ENCODE measurements at regions not wholly inside any gene's neighbourhood (a gene's known extent, or its start where the extent isn't known, plus 50 kb on each side); places are given as distances from the start of the nearest gene placed in this dataset.

- Histone ChIP-seq H3K27me3 (no peaks in the 10 kb centered on the region), H3K4me1 (ENCODE audit: insufficient read depth) (no peaks in the 10 kb centered on the region), H3K4me3 (no peak overlapping the region), H3K9me3 (ENCODE audit: low read depth) (no peaks in the 10 kb centered on the region), H3K79me2 (no peaks in the 10 kb centered on the region), H4K20me1 (ENCODE audit: insufficient read depth, poor library complexity, severe bottlenecking) (no peaks in the 10 kb centered on the region), H3K27ac (no peak overlapping the region), H3K36me3 (replicated peaks; ENCODE audit: insufficient read depth, low read depth) (no peaks in the 10 kb centered on the region), H3K4me2 (no peak overlapping the region), H2AFZ (no peak overlapping the region), H3K9me2 (replicated peaks; ENCODE audit: insufficient read depth) (no peaks in the 10 kb centered on the region)
- no peak for DNase-seq (ENCODE audit: low spot score)
- TF ChIP-seq EZH2phosphoT487 (IDR thresholded peaks at IDR 0.05; ENCODE audit: low read depth, severe bottlenecking, unreplicated experiment): no peak
- TF ChIP-seq EZH2 (IDR thresholded peaks at IDR 0.05; ENCODE audit: borderline replicate concordance): no peak
- no peak for TF ChIP-seq CTCF (IDR thresholded peaks at IDR 0.05; ENCODE audit: poor library complexity)
- WGBS (ENCODE audit: low lambda C conversion rate, missing lambda C conversion rate): 100% methylated on average over 1 of the region's 1 CpG
Measured at GRCh38 chr2:216967889-216968288, 108.0 kb upstream of the TNP1 start.

DNA sequence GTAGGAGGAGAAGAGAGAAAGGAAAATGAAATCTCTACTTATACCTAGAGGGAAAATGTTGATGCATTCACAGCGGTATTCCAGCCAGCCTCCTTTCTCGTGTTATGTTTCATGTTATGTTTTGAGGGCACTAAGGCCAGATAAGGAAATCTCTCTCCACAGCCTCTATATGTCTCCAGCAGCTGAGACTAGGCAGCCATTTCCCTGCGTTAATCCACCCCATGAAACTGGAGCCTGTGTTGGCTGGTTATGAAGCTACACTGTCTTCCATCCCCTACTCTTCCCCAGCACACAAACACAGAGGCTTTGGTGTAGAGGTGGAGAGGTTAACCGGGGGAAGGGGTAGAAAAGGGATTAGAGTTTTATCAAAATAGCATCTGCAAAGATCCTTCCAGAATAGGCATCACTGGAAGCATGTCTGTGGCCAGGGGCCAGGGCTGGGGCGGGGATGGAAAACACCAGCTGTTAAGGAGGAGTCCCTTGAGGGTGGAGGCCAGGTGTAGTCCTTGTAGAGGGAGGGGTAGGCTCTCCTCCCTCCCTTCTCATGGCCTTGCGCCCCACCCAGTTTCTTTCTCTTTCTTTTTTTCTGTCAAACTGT is 100.9 kb upstream of the TNP1 start:
- H2AFZ ChIP-seq: peak overlapping the region; percentile 7
- H3K4me3 ChIP-seq: no peak overlapping the region
- no peaks in the 10 kb centered on the region for H3K4me1 ChIP-seq (ENCODE audit: insufficient read depth)
- no peaks in the 10 kb centered on the region for H3K27me3 ChIP-seq
- 53% methylated on average over 6 of the region's 6 CpGs for WGBS (ENCODE audit: low lambda C conversion rate, missing lambda C conversion rate)
- TF ChIP-seq EZH2 (IDR thresholded peaks at IDR 0.05; ENCODE audit: borderline replicate concordance) (no peak), EZH2phosphoT487 (IDR thresholded peaks at IDR 0.05; ENCODE audit: low read depth, severe bottlenecking, unreplicated experiment) (no peak), CTCF (IDR thresholded peaks at IDR 0.05; ENCODE audit: poor library complexity) (no peak)
- no peaks in the 10 kb centered on the region for H3K36me3 ChIP-seq (replicated peaks; ENCODE audit: insufficient read depth, low read depth)
- no peak overlapping the region for H3K4me2 ChIP-seq
- DNase-seq (ENCODE audit: low spot score): no peak
- H3K79me2 ChIP-seq: no peaks in the 10 kb centered on the region
- H3K27ac ChIP-seq: no peak overlapping the region
- H4K20me1 ChIP-seq (ENCODE audit: insufficient read depth, poor library complexity, severe bottlenecking): no peaks in the 10 kb centered on the region
- no peaks in the 10 kb centered on the region for H3K9me2 ChIP-seq (replicated peaks; ENCODE audit: insufficient read depth)
- no peaks in the 10 kb centered on the region for H3K9me3 ChIP-seq (ENCODE audit: low read depth)

DNA sequence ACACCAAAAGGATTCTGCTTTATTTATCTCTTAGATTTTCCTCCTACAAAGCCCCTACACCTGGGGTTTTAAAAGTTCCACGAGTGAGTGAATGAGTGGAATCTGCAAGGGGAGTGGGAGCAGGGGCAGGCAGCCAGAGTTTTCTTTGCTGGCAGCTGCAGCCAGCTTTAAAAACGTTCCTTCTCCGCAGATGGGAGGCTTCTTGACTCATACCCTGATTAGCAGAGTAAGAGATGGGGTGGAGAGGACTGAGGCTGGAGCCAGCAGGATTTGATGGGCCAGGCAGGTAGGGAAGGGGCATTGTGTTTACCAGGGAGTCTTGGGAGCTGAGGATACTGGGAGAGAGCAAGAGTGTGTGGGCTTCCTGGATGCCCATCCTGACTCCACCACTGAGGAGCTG is 99.6 kb upstream of the TNP1 start:
- Histone ChIP-seq H3K4me3 (no peak overlapping the region), H3K9me3 (ENCODE audit: low read depth) (no peaks in the 10 kb centered on the region), H3K4me2 (no peak overlapping the region), H3K27ac (no peak overlapping the region), H3K9me2 (replicated peaks; ENCODE audit: insufficient read depth) (no peaks in the 10 kb centered on the region), H4K20me1 (ENCODE audit: insufficient read depth, poor library complexity, severe bottlenecking) (no peaks in the 10 kb centered on the region), H3K36me3 (replicated peaks; ENCODE audit: insufficient read depth, low read depth) (no peaks in the 10 kb centered on the region), H3K4me1 (ENCODE audit: insufficient read depth) (no peaks in the 10 kb centered on the region), H3K27me3 (no peaks in the 10 kb centered on the region), H3K79me2 (no peaks in the 10 kb centered on the region), H2AFZ (no peak overlapping the region)
- TF ChIP-seq EZH2 (IDR thresholded peaks at IDR 0.05; ENCODE audit: borderline replicate concordance) (no peak), EZH2phosphoT487 (IDR thresholded peaks at IDR 0.05; ENCODE audit: low read depth, severe bottlenecking, unreplicated experiment) (no peak), CTCF (IDR thresholded peaks at IDR 0.05; ENCODE audit: poor library complexity) (no peak)
- WGBS (ENCODE audit: low lambda C conversion rate, missing lambda C conversion rate): 18% methylated on average over 3 of the region's 3 CpGs
- no peak for DNase-seq (ENCODE audit: low spot score)
